A673 (cell line): ENCODE measurements at regions not wholly inside any gene's neighbourhood (a gene's known extent, or its start where the extent isn't known, plus 50 kb on each side); places are given as distances from the start of the nearest gene placed in this dataset.
"Not testable (repeated sequence)": the region's sequence is repeated elsewhere in the genome, so short reads cannot be mapped to it uniquely, and the experiment has no call there.

Experiments used
- CTCF ChIP-seq: fragments of 300-800, 200-600 bp; sonication (generic); conservative IDR thresholded peaks from 2 replicates; pipeline ENCODE4 v1.5.1; 2017; ENCODE audit warnings: low read depth, mild to moderate bottlenecking, antibody characterized with exemption, low read length, moderate library complexity, mixed read lengths
- EZH2 ChIP-seq: fragments of 200-600 bp; sonication (generic); IDR thresholded peaks from 2 replicates; pipeline ENCODE4 v1.6.1; 2017; ENCODE audit warnings: borderline replicate concordance, low read depth, mild to moderate bottlenecking, mixed read lengths, antibody characterized with exemption, low read length; ENCODE audit not compliant: poor library complexity, severe bottlenecking

GRCh38 chr12:41642808-41643207, 454.7 kb downstream of the PDZRN4 start:
- TF ChIP-seq EZH2, CTCF: not testable (repeated sequence)
